GM21786 (cell line): ENCODE measurements at regions not wholly inside any gene's neighbourhood (a gene's known extent, or its start where the extent isn't known, plus 50 kb on each side); places are given as distances from the start of the nearest gene placed in this dataset.

Source experiments
- ATAC-seq: cut with Tn5 transposase; IDR thresholded peaks from one replicate; pipeline ENCODE4 v1.9.1; 2021; ENCODE audit not compliant: unreplicated experiment

DNA sequence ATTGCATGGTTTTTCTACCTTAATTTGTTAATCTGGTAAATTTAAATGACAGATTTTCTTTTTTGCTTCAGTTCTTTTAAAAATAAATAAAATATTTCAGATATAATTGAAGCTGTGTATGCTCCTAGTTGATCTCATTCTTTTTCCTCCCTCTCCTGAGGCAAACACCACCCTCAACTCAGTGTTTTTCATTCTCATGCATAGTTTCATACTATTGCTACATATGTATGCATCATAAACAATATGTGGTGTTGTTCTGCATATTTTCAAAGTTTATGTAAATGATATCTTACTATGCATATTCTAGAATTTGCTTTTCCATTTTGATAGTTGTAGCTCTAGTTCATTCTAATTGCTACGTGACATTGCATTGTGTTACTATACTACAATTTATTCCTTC lies 257.2 kb upstream of the POU3F1 start:
- no peak for ATAC-seq

DNA sequence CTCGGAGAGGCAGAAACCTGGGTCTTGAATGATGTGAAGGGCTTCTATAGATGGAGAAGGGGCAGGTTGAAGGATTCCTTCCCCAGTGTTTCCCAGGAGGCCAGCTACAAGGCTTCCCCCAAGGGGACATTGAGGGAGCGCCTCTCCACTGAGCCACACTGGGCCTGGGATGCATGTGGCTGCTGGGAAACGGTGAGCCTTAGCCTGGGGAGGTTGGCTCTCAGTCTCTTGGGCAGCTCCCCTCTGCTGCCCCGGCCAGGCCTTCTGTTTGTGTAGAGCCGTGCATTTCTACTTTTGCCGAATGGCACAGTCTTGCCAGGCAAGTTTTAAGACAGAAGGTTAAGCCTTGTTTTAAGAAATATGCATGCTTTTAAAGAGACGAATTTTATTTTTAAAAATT lies 254.4 kb upstream of the POU3F1 start:
- no peak for ATAC-seq

DNA sequence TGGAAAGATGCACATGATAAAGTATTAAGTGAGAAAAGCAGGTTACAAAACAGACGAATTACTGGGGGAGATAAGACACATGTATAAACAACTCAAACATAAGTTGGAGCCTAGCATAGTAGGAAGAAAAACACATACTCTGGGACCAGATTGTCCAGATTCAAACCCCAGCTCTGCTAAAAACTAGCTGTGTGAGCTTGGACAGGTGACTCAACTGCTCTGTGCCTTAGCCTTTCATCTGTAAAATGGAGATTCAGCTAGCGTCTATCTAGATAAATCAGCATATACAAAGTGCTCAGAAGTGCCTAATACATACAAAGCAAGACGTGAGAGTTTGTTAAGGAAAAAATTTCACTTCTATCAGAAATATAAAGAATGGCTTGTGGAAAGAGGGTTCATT lies 254.0 kb upstream of the POU3F1 start:
- ATAC-seq = no peak

DNA sequence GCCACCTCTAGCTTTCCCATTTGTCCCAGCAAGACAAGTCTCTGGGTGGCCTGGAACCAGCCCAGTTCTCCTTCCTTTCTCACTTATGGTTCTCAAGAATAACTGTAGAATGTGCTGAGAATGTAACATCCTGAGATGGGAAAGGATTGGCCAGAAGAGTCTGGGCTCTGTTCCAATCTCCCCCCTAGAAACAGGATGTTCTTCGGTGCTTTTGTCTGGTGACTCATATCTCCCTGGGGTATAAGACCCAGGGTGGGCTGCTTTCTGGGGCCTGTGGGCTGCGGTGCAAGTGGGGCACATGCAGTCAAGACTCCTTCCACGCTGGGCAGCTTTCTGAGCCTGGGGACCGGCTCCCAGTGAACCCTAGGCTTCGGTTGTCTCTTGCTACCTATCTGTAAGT lies 251.2 kb upstream of the POU3F1 start:
- no peak for ATAC-seq

DNA sequence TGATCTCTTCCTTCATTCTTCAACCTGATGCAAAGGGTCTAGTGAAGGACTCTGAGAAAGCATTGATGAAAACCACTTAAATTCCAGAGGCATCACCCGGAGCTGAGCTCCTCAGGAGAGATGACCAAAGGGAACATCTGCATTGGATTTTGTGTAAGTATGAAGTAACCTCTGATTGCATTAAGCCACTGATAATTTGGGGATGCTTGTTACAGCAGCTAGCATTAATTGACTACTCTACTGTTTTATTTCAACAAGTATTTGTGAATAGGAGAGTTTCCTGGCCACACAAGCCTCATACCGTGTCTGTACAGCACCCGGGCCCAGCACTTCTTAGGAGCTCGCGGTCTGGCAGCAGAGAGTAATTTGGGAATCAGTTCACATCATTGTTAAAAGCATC lies 250.7 kb upstream of the POU3F1 start:
- no peak for ATAC-seq

DNA sequence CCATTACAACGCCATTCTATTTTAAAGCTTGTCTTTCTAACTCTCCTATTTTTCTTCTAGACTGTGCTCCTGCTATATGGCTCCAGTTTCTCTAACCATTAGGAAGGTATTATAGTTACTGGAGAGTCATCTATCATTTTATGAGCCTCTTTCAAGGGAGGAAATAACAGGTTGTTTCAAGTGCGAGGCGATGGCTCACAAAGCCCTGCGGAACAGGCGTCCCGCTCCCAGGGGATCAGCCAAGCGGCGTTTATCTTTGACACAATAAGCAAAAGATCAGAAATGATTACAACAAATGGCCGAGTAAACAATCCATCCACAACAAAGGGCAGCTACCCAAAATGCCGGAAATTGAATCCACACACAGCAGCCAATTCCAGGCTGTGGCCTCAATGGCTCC lies 249.5 kb upstream of the POU3F1 start:
- ATAC-seq = no peak

DNA sequence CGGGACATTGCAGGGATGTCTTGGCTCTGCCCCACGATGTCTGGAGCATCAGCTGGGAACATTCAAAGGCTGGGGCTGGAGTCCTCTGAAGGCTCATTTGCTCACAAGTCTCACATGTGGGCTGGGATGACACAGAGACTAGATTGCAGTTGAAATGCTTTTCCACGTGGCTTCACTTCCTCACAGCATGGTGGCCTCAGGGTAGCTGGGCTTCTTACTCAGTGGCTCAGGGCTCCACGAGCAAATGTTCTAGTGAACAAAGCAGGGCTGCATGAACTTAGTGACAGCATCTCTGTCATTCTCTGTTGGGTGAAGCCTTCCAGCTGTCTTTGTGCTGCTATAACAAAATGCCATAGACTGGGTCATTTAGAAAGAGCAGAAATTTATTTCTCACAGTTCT lies 247.0 kb upstream of the POU3F1 start:
- no peak for ATAC-seq

DNA sequence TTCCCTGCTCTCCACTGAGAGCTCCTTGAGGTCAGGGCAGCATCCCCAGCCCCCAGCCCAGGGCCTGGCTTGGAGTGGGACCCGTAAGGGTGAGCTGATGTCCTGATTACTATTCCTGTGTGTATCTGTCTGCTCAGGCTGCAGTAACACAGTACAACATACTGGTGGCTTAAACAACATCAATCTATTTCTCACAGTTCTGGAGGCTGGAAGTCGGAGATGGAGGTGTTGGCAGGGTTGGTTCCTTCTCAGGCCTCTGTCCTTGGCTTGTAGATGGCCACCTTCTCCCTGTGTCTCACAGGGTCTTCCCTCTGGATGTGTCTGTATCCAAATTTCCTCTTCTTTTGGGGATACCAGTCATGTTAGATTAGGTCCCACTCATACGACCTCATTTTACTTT lies 246.4 kb upstream of the POU3F1 start:
- no peak for ATAC-seq

DNA sequence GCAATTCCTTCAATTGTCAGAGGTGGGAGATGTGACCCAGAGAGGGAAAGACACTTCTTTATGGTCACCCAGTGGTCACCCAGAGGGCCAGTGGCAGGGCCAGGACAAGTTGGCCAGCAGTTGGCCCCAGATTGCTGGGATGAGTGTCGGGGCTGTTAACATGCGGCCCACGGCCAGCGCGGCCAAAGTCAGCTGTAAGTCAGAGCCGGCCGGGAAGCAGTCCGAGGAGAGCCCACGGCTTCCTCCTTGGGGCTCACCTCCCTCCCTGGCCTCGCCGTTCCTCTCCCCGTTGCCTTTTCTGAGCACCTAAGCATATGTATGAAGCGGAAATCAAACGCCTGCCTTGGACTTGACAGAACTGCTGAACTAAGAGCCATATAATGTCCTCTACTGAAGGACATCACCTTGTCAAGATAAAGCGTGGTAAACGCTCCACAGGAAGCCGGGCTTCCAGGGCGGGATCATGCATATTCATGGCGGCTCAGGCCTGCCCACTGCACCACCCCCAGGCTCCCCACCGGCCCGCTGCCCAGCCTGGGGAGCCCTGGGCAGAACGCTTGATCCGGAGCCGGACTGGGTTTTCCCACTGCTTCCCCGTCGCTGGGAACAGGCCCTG lies 245.4 kb upstream of the POU3F1 start:
- no peak for ATAC-seq

DNA sequence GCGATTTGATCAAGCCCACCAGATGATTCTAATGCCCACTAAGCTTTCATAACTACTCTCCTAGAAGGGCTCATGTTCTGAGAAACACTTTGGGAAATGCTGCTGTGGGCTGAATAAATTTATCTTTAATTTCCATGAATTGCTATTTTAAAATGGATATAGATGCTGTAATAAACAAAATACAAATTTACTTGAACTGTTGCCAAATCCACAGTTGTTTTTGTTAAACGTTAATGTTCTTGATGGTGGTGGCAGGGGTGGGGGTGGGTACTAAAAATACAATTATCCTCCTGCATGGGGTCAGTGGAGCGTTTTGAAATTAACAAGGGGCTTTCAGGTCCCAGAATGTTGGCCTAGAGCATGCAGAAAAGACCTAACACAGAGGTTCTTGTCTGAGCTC lies 244.7 kb upstream of the POU3F1 start:
- no peak for ATAC-seq

DNA sequence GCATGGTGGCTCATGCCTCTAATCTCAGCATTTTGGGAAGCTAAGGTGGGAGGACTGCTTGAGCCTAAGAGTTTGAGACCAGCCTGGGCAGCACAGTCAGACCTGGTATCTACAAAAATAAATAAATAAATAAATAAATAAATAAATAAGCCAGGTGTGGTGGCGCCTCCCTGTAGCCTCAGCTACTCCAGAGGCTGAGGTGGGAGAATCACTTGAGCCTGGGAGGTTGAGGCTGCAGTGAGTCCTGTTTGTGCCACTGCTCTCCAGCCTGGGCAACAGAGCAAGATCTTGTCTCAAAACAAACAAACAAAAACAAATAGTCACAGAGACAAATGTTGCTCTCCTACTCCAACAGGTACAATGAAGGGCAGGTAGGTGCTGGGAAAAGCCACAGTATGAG lies 242.4 kb upstream of the POU3F1 start:
- ATAC-seq = no peak

DNA sequence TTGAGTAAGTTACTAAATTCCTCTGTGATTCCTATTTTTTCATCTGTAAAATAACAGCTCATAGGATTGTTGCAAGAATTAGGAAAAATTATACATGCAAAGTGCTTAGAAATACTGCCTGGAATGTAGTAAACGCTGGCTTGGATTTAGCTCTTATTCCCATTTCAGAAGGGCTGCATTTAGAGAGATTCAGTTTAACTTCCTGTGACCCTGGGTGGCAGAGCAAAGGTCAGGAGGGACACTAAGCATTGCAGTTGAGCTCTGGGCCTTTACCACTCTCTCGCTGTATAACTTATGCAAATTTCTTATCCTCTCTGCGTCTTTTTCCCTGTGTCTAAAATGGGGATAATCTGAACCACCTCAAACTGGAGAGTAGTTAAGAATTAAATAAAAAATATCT lies 241.0 kb upstream of the POU3F1 start:
- ATAC-seq = no peak

DNA sequence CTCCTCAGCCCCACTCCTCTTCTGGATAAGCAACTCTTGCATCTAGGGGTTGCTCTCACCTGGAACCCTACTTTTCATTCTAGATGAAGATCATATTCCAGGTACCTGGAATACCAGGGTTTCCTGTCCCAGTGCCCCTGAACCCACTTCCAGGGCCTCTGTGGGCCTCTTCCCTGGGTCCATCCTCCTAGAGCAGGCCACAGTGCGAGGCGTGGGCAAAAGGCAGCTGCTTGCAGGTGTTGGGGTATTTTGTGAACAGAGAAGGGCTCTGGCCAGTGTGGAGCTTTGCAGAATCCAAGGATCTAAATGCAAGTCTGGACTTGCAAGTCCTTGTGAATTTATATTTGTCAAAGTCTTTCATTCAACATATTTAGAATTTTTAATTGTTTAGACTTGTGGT lies 240.4 kb upstream of the POU3F1 start:
- no peak for ATAC-seq

DNA sequence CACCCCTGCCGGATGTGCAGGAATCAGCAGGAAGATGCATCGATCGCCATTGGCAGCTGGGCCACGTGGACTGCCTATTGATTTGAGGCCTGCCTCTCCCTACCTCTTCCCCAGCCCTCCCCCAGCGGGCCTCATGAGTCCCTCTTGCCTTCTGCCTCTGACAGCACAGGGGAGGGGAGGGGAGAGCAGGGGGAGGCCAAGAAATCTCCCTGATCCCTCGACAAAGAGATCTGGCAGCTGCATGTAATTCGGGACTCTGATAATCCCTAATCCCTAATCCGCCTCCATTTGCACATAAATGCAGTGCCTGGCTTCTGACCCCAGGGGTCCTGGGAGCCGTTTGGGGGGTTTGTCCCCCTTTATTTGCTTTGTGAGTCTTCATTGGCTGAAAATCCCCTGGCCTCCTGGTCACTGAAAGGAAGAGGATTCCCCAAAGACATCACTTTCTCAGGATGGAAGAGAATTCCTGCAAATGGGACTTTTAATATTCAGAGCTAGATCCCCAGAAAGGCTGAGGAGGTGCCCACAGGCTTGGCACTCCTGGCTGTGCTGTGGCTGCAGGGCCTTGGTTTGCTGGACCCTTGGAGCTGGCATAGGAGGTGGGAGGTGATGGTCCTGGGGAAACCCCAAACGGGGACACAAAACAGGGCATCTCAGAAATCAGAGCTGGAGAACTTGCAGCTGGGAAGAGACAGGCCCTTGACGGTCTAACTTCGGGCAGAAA lies 239.4 kb upstream of the POU3F1 start:
- ATAC-seq = no peak

DNA sequence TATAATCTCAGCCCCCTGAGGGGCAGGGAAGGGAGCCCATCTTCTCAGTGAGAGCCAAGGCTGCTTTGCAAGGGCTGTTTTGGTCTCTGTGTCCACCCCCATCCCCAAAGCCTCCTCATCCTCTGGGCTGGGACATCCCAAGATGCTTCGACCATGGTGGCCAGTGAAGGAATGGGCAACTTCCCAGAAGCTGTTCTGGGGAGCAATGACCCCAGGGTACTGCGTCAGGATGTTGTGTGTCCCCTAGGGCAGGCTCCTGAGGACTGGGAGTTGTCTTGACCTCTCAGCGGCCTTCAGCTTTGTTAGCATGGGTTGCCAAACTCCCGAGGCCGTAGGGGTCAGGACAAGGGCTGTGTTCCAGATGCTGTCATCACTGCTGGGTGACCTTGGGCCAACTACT lies 238.4 kb upstream of the POU3F1 start:
- no peak for ATAC-seq

DNA sequence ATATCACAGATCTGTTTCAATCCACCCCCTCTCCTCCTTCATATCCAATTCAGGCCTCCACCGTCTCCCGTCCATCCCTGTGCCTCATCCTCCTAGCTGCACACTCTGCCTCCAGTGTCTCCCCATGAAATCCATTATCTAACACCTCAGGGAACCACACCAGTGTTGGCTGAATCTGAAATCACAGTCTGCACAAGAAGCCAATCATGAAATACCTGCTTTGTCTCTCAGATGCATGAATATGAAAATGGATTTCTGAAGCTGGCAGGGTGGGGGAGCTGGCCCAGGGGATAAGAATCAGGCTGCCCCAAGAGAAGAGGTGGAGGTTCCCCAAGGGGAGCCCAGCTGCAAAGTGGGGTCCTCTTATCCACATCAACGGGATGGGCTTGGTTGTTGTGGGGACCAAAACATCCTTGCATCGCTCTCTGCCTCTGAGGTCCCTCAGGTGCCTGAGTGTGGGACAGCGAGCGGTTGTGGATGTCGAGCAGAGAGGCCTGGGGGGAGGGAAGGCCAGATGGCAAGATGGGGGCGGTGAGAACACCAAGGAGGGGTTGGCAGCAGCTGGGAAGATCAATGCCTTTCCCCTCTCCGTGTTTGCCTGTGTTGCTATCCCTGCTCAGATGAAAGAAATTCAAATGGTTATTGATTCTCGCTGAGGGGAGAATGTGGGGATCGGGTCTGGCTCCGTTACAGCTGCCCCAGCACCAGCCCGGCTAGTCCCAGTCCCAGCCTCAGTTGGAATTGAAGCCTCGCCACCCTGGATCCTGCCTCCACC lies 237.3 kb upstream of the POU3F1 start:
- no peak for ATAC-seq

DNA sequence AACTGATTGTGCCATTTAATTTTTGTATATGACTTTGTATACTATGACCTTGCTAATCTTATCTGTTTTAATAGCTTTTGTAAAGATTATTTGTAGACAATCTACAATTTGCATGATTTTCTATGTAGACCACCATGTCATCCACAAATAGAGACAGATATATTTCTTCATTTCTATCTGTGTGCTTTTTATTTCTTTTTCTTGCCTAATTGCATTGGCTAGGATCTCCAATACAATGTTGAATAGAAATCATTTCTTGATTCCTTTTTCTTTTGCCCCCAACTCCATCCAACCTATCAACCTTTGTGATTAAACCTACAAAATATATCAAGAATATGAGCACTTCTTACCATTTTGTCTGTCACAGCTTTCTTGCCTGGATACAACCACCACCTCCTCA lies 232.6 kb upstream of the POU3F1 start:
- no peak for ATAC-seq

DNA sequence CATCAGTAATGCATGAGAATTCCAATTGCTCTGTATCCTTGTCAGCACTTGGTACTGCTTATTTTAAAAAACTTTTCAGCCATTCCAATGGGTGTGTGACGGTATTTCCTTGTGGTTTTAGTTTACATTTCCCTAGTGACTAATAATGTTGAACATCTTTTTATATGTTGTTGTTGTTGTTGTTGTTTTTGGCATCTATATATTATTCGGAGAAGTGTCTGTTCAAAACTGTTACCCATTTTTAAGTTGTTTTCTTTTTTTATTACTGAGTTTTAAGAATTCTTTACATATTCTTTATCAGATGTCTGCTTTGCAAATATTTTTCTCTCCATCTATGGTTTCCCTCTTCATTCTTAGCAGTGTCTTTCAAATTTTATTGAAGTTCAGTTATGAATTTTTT lies 231.1 kb upstream of the POU3F1 start:
- ATAC-seq = no peak

DNA sequence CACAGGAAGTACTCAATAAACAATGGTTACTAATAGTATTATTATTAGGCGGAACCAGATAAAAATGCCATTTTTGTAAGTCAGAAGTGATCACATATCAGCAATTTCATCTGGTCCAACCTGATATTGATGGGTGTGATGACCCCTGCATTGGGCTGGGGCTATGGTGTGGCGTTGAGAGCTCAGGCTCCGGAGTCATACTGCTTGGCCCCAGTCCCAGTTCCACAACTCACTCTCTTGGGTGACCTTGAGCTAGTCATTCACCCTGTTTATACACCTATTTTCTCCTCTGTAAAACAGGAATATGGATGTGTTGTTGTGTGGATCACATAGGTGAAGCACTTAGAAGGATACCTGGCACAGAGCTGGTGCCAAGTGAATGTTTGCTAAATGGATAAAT lies 229.4 kb upstream of the POU3F1 start:
- ATAC-seq = no peak

DNA sequence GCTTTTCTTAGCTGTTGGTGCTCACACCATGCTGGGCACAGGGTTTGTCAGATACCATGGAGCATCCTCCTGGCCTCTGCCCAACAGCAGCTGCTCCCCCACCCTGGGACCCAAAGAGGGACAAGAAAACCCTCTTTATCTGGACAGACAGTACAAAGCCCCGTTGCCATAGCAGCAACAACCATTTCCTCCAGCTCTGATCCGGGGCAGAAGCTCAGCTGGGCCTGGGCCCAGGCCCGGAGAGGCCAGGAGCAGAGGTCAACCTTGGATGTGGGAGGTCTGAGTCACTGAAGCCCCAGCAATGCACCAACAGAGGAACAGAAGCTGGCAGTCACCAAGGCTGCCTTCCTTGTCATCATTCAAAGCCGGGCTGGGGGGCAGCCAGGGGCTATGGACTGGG lies 228.4 kb upstream of the POU3F1 start:
- no peak for ATAC-seq

DNA sequence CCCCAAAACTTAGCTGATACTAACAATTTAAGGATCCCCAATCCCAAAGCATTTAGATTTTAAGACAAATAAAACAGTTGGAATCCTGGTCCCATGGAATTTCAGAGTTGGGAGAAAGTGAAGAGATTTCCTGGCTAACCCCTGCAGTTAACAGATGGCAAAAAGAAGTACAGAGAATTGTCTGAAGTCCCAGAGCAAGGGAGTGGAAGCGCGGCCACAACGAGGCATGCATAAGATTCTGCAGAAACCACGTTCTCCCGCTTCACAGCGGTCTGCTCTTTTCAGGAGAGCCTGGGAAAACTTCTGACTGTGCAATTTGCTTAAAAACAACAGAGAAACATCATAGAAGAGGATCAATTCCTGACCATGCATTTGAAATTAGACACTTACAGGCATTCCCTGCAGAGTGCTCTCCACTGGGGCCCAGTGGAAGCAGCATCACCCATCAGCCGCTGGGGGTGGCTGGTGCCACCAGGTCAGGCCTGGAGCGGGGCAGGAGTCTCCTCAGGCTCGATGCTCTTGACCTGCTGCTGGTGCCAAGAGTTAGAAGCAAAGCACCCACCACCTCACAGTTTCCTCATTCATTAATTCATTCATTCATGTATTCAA lies 226.7 kb upstream of the POU3F1 start:
- ATAC-seq = no peak

DNA sequence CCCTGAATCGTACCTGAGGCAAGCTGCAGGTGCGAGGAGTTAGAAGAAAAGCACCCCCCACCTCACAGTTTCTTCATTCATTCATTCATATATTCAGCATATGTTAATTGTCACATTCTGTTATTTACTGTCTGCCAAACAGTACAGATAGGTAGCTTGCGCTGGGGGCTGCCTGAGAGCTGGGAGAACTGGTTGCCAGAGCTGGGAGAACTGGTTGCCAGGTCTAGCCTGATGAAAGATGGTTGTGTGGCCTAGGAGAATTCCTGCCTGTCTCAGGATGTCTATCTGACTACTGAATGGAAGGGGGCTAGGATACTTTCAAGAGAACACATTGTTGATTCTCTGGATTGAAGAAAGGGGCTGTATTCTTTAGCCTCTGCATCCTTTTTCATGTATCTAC lies 225.9 kb upstream of the POU3F1 start:
- ATAC-seq = no peak
